ENCODE measurements at regions not wholly inside any gene's neighbourhood (a gene's known extent, or its start where the extent isn't known, plus 50 kb on each side); places are given as distances from the start of the nearest gene placed in this dataset.

DNA sequence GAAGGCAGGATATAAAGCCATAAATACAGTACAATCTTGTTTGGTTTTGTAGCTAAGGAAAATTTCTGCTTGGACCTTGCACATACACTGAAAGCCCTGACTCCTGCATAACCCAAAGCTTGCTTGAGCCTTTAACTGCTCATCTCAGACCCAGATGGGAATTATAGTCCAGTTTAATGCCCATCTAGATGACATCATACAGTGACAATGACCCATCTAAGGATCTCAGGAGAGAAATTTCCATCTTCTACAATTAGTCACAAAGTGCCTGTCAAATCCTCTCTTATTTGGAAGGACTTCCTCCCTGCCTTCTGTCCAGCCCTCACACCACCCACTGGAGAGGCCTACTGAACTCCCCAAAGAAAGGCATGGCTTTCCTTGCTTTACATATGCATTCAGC is 69.3 kb downstream of the BTBD3 start:
- TF ChIP-seq, protein P1, sequence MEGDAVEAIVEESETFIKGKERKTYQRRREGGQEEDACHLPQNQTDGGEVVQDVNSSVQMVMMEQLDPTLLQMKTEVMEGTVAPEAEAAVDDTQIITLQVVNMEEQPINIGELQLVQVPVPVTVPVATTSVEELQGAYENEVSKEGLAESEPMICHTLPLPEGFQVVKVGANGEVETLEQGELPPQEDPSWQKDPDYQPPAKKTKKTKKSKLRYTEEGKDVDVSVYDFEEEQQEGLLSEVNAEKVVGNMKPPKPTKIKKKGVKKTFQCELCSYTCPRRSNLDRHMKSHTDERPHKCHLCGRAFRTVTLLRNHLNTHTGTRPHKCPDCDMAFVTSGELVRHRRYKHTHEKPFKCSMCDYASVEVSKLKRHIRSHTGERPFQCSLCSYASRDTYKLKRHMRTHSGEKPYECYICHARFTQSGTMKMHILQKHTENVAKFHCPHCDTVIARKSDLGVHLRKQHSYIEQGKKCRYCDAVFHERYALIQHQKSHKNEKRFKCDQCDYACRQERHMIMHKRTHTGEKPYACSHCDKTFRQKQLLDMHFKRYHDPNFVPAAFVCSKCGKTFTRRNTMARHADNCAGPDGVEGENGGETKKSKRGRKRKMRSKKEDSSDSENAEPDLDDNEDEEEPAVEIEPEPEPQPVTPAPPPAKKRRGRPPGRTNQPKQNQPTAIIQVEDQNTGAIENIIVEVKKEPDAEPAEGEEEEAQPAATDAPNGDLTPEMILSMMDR (IDR thresholded peaks at IDR 0.05; ENCODE audit: borderline replicate concordance, extremely low read depth, low read length, poor library complexity, severe bottlenecking), result no peak
- no peak for TF ChIP-seq EZH2 (IDR thresholded peaks at IDR 0.05; ENCODE audit: borderline replicate concordance, low read depth, low read length, severe bottlenecking)
